ENCODE measurements at regions not wholly inside any gene's neighbourhood (a gene's known extent, or its start where the extent isn't known, plus 50 kb on each side); places are given as distances from the start of the nearest gene placed in this dataset.
A peak's percentile ranks its signal among the peaks of the same experiment; 100 is the strongest.

GRCh38 chr2:19736191-19736831 lies 165.5 kb downstream of the TTC32 start:
- Histone ChIP-seq H3K9me3 (ENCODE audit: control insufficient read depth, low read length) (no peaks in the 10 kb centered on the region), H3K27me3 (ENCODE audit: control insufficient read depth, insufficient read depth) (no peaks in the 10 kb centered on the region), H3K4me1 (ENCODE audit: control insufficient read depth, insufficient read depth, low read length) (peaks cover 3% of the 10 kb centered on the region), H3K27ac (ENCODE audit: low read length) (no peak overlapping the region), H3K4me3 (ENCODE audit: low read length) (no peak overlapping the region)
- 85% methylated on average over 10 of the region's 10 CpGs for WGBS
- intact Hi-C loops (cut with DNase I): no loop called here
- DNase-seq (no peak), ATAC-seq (no peak)

GRCh38 chr2:19733951-19734425 lies 167.8 kb downstream of the TTC32 start:
- Histone ChIP-seq H3K9me3 (ENCODE audit: control insufficient read depth, low read length) (no peaks in the 10 kb centered on the region), H3K4me3 (ENCODE audit: low read length) (no peak overlapping the region), H3K27me3 (ENCODE audit: control insufficient read depth, insufficient read depth) (no peaks in the 10 kb centered on the region), H3K4me1 (ENCODE audit: control insufficient read depth, insufficient read depth, low read length) (no peaks in the 10 kb centered on the region), H3K27ac (ENCODE audit: low read length) (no peak overlapping the region)
- 67% methylated on average over 3 of the region's 3 CpGs for WGBS
- no peak for ATAC-seq
- no peak for DNase-seq
- intact Hi-C loops (cut with DNase I): no loop called here

- intact Hi-C loops (cut with DNase I): no loop called here
- no peaks in the 10 kb centered on the region for H3K4me1 ChIP-seq (ENCODE audit: control insufficient read depth, insufficient read depth, low read length)
- H3K27ac ChIP-seq (ENCODE audit: low read length): no peak overlapping the region
- WGBS: 97% methylated on average over 4 of the region's 4 CpGs
- H3K9me3 ChIP-seq (ENCODE audit: control insufficient read depth, low read length): no peaks in the 10 kb centered on the region
- ATAC-seq: no peak
- H3K4me3 ChIP-seq (ENCODE audit: low read length): no peak overlapping the region
- H3K27me3 ChIP-seq (ENCODE audit: control insufficient read depth, insufficient read depth): no peaks in the 10 kb centered on the region
- no peak for DNase-seq
These were observed 168.4 kb downstream of the TTC32 start for GRCh38 chr2:19733390-19733789.

- H3K9me3 ChIP-seq (ENCODE audit: control insufficient read depth, low read length): no peaks in the 10 kb centered on the region
- 95% methylated on average over 2 of the region's 2 CpGs for WGBS
- H3K4me1 ChIP-seq (ENCODE audit: control insufficient read depth, insufficient read depth, low read length): no peaks in the 10 kb centered on the region
- DNase-seq (no peak), ATAC-seq (no peak)
- intact Hi-C loops (cut with DNase I): no loop called here
- H3K4me3 ChIP-seq (ENCODE audit: low read length): no peak overlapping the region
- H3K27me3 ChIP-seq (ENCODE audit: control insufficient read depth, insufficient read depth): no peaks in the 10 kb centered on the region
- no peak overlapping the region for H3K27ac ChIP-seq (ENCODE audit: low read length)
These were observed 169.5 kb downstream of the TTC32 start for GRCh38 chr2:19732255-19732654.

GRCh38 chr2:19731515-19731914 lies 170.3 kb downstream of the TTC32 start:
- intact Hi-C loops (cut with DNase I): no loop called here
- no peak overlapping the region for H3K4me3 ChIP-seq (ENCODE audit: low read length)
- WGBS: 93% methylated on average over 2 of the region's 2 CpGs
- H3K9me3 ChIP-seq (ENCODE audit: control insufficient read depth, low read length): no peaks in the 10 kb centered on the region
- H3K27ac ChIP-seq (ENCODE audit: low read length): no peak overlapping the region
- no peak for ATAC-seq
- DNase-seq: no peak
- H3K4me1 ChIP-seq (ENCODE audit: control insufficient read depth, insufficient read depth, low read length): no peaks in the 10 kb centered on the region
- H3K27me3 ChIP-seq (ENCODE audit: control insufficient read depth, insufficient read depth): no peaks in the 10 kb centered on the region

GRCh38 chr2:19731037-19731436 lies 170.7 kb downstream of the TTC32 start:
- Histone ChIP-seq H3K27me3 (ENCODE audit: control insufficient read depth, insufficient read depth) (no peaks in the 10 kb centered on the region), H3K4me1 (ENCODE audit: control insufficient read depth, insufficient read depth, low read length) (no peaks in the 10 kb centered on the region), H3K4me3 (ENCODE audit: low read length) (no peak overlapping the region), H3K27ac (ENCODE audit: low read length) (no peak overlapping the region), H3K9me3 (ENCODE audit: control insufficient read depth, low read length) (no peaks in the 10 kb centered on the region)
- 56% methylated on average over 3 of the region's 3 CpGs for WGBS
- ATAC-seq (no peak), DNase-seq (no peak)
- intact Hi-C loops (cut with DNase I): no loop called here

- Histone ChIP-seq H3K4me1 (ENCODE audit: control insufficient read depth, insufficient read depth, low read length) (no peaks in the 10 kb centered on the region), H3K9me3 (ENCODE audit: control insufficient read depth, low read length) (no peaks in the 10 kb centered on the region), H3K27ac (ENCODE audit: low read length) (no peak overlapping the region), H3K27me3 (ENCODE audit: control insufficient read depth, insufficient read depth) (no peaks in the 10 kb centered on the region), H3K4me3 (ENCODE audit: low read length) (no peak overlapping the region)
- intact Hi-C loops (cut with DNase I): no loop called here
- WGBS: 80% methylated on average over 8 of the region's 8 CpGs
- no peak for DNase-seq
- no peak for ATAC-seq
These were observed 173.7 kb downstream of the TTC32 start for GRCh38 chr2:19728125-19728524.

GRCh38 chr2:19725392-19725791 lies 176.4 kb downstream of the TTC32 start:
- WGBS: 70% methylated on average over 4 of the region's 4 CpGs
- no peak for DNase-seq

GRCh38 chr2:19723021-19723420 lies 178.8 kb downstream of the TTC32 start:
- Histone ChIP-seq H3K4me1 (ENCODE audit: control insufficient read depth, insufficient read depth, low read length) (peaks cover 4% of the 10 kb centered on the region), H3K27ac (ENCODE audit: low read length) (no peak overlapping the region), H3K9me3 (ENCODE audit: control insufficient read depth, low read length) (no peaks in the 10 kb centered on the region), H3K27me3 (ENCODE audit: control insufficient read depth, insufficient read depth) (no peaks in the 10 kb centered on the region), H3K4me3 (ENCODE audit: low read length) (no peak overlapping the region)
- intact Hi-C loops (cut with DNase I): no loop called here
- ATAC-seq (no peak), DNase-seq (no peak)
- 67% methylated on average over 7 of the region's 7 CpGs for WGBS

More at GRCh38 chr2:19725392-19725791, 176.4 kb downstream of the TTC32 start:
- no peaks in the 10 kb centered on the region for H3K27me3 ChIP-seq (ENCODE audit: control insufficient read depth, insufficient read depth)
- intact Hi-C loops (cut with DNase I): no loop called here
- no peak overlapping the region for H3K4me3 ChIP-seq (ENCODE audit: low read length)
- no peaks in the 10 kb centered on the region for H3K9me3 ChIP-seq (ENCODE audit: control insufficient read depth, low read length)
- no peak overlapping the region for H3K27ac ChIP-seq (ENCODE audit: low read length)
- no peaks in the 10 kb centered on the region for H3K4me1 ChIP-seq (ENCODE audit: control insufficient read depth, insufficient read depth, low read length)
- no peak for ATAC-seq

GRCh38 chr2:19722531-19722971 lies 179.2 kb downstream of the TTC32 start:
- Histone ChIP-seq H3K9me3 (ENCODE audit: control insufficient read depth, low read length) (no peaks in the 10 kb centered on the region), H3K27ac (ENCODE audit: low read length) (no peak overlapping the region), H3K4me3 (ENCODE audit: low read length) (no peak overlapping the region), H3K4me1 (ENCODE audit: control insufficient read depth, insufficient read depth, low read length) (peaks cover 4% of the 10 kb centered on the region), H3K27me3 (ENCODE audit: control insufficient read depth, insufficient read depth) (no peaks in the 10 kb centered on the region)
- peak in 1 of 3 donors; percentile 59 for DNase-seq
- intact Hi-C loops (cut with DNase I): no loop called here
- 47% methylated on average over 3 of the region's 3 CpGs for WGBS
- ATAC-seq: no peak

GRCh38 chr2:19720306-19720705 lies 181.5 kb downstream of the TTC32 start:
- ATAC-seq (peak in 1 of 2 donors; percentile 22), DNase-seq (no peak)
- no peaks in the 10 kb centered on the region for H3K27me3 ChIP-seq (ENCODE audit: control insufficient read depth, insufficient read depth)
- no peak overlapping the region for H3K27ac ChIP-seq (ENCODE audit: low read length)
- no peak overlapping the region for H3K4me3 ChIP-seq (ENCODE audit: low read length)
- H3K9me3 ChIP-seq (ENCODE audit: control insufficient read depth, low read length): no peaks in the 10 kb centered on the region
- 78% methylated on average over 5 of the region's 5 CpGs for WGBS
- intact Hi-C loops (cut with DNase I): no loop called here
- H3K4me1 ChIP-seq (ENCODE audit: control insufficient read depth, insufficient read depth, low read length): peaks cover 4% of the 10 kb centered on the region

GRCh38 chr2:19719540-19719939 lies 182.2 kb downstream of the TTC32 start:
- no peak for ATAC-seq
- intact Hi-C loops (cut with DNase I): no loop called here
- Histone ChIP-seq H3K4me3 (ENCODE audit: low read length) (no peak overlapping the region), H3K9me3 (ENCODE audit: control insufficient read depth, low read length) (no peaks in the 10 kb centered on the region), H3K27ac (ENCODE audit: low read length) (no peak overlapping the region), H3K27me3 (ENCODE audit: control insufficient read depth, insufficient read depth) (no peaks in the 10 kb centered on the region), H3K4me1 (ENCODE audit: control insufficient read depth, insufficient read depth, low read length) (peaks cover 4% of the 10 kb centered on the region)
- WGBS: 72% methylated on average over 5 of the region's 5 CpGs
- DNase-seq: peak in 2 of 3 donors; percentile 27 to 60

Data from right cardiac atrium (tissue), 5 donors.